ENCODE measurements at regions not wholly inside any gene's neighbourhood (a gene's known extent, or its start where the extent isn't known, plus 50 kb on each side); places are given as distances from the start of the nearest gene placed in this dataset.

- no peak for ATAC-seq
These were observed 323.5 kb downstream of the SIPA1L2 start for GRCh38 chr1:232306269-232306961.

GRCh38 chr1:232305050-232305449 is 324.9 kb downstream of the SIPA1L2 start:
- ATAC-seq, result no peak

GRCh38 chr1:232303222-232303620 is 326.7 kb downstream of the SIPA1L2 start:
- ATAC-seq, result no peak

GRCh38 chr1:232302376-232303221 is 327.3 kb downstream of the SIPA1L2 start:
- no peak for ATAC-seq

- no peak for ATAC-seq
These were observed 328.7 kb downstream of the SIPA1L2 start for GRCh38 chr1:232301246-232301645.

GRCh38 chr1:232300466-232300865 is 329.5 kb downstream of the SIPA1L2 start:
- no peak for ATAC-seq

- no peak for ATAC-seq
These were observed 333.5 kb downstream of the SIPA1L2 start for GRCh38 chr1:232296461-232296860.

GRCh38 chr1:232293361-232293760 is 336.6 kb downstream of the SIPA1L2 start:
- ATAC-seq, result no peak

- no peak for ATAC-seq
These were observed 337.1 kb downstream of the SIPA1L2 start for GRCh38 chr1:232292818-232293217.

- no peak for ATAC-seq
These were observed 337.7 kb downstream of the SIPA1L2 start for GRCh38 chr1:232292239-232292638.

- no peak for ATAC-seq
These were observed 338.3 kb downstream of the SIPA1L2 start for GRCh38 chr1:232291681-232292080.

GRCh38 chr1:232291261-232291660 is 338.7 kb downstream of the SIPA1L2 start:
- no peak for ATAC-seq

- no peak for ATAC-seq
These were observed 339.4 kb downstream of the SIPA1L2 start for GRCh38 chr1:232290570-232290969.

GRCh38 chr1:232287676-232288569 is 342.0 kb downstream of the SIPA1L2 start:
- no peak for ATAC-seq

- ATAC-seq, result no peak
These were observed 344.8 kb downstream of the SIPA1L2 start for GRCh38 chr1:232285138-232285537.

- no peak for ATAC-seq
These were observed 346.1 kb downstream of the SIPA1L2 start for GRCh38 chr1:232283864-232284263.

- no peak for ATAC-seq
These were observed 347.4 kb downstream of the SIPA1L2 start for GRCh38 chr1:232282498-232282897.

- ATAC-seq, result no peak
These were observed 349.0 kb downstream of the SIPA1L2 start for GRCh38 chr1:232280910-232281309.

GRCh38 chr1:232279909-232280400 is 350.0 kb downstream of the SIPA1L2 start:
- no peak for ATAC-seq

GRCh38 chr1:232278925-232279324 is 351.0 kb downstream of the SIPA1L2 start:
- ATAC-seq, result no peak

- no peak for ATAC-seq
These were observed 353.3 kb downstream of the SIPA1L2 start for GRCh38 chr1:232276651-232277050.

- ATAC-seq, result no peak
These were observed 354.8 kb downstream of the SIPA1L2 start for GRCh38 chr1:232274999-232275710.

Measured in activated CD4-positive, CD25-positive, alpha-beta regulatory T cell treated with anti-CD3 and anti-CD28 coated beads, Interleukin-2, amount 50 U/mL, for 24 hours (primary cell).